HEK293 (cell line): ENCODE measurements at regions not wholly inside any gene's neighbourhood (a gene's known extent, or its start where the extent isn't known, plus 50 kb on each side); places are given as distances from the start of the nearest gene placed in this dataset.

ENCODE experiments used
- CTCF ChIA-PET: fragments of 350-600 bp; formaldehyde crosslinking; extraction: SDS; loops from one replicate; lab custom pipeline; 2021; ENCODE audit warnings: antibody characterized with exemption; lab: Yijun Ruan, JAX
- POLR2A ChIA-PET: fragments of 300-600 bp; formaldehyde crosslinking; extraction: SDS; loops from one replicate; lab custom pipeline; 2020; ENCODE audit warnings: antibody characterized with exemption, inconsistent platforms; lab: Yijun Ruan, JAX
- H3K27ac ChIP-seq: fragments of 200-500 bp; sonication (Bioruptor generic); 2 replicates; pipeline ENCODE4 v1.5.1; 2014; ENCODE audit warnings: low read depth, low read length, control low read depth, inconsistent platforms; ENCODE audit errors: extremely low read depth
- H3K36me3 ChIP-seq, 2 experiments: fragments of 200-500 bp in 1 of 2; sonication (Bioruptor generic) in 1 of 2; 1 replicate in 1 of 2; 2 replicates in 1 of 2; pipeline ENCODE4 v1.5.1; 2014 to 2017; ENCODE audit warnings: inconsistent platforms in 2 of 2, low read length in 2 of 2; ENCODE audit not compliant: control insufficient read depth in 2 of 2, insufficient read depth in 1 of 2
- H3K4me1 ChIP-seq: fragments of 200-500 bp; sonication (Bioruptor generic); 2 replicates; pipeline ENCODE4 v1.5.1; 2014; ENCODE audit warnings: mild to moderate bottlenecking, low read length, inconsistent platforms; ENCODE audit not compliant: control insufficient read depth, insufficient read depth
- H3K4me3 ChIP-seq: 2 replicates; pipeline ENCODE4 v1.5.1; 2011; ENCODE audit warnings: low read depth, mild to moderate bottlenecking, control low read depth, low read length, moderate library complexity
- H3K9me3 ChIP-seq: fragments of 200-500 bp; sonication (Bioruptor generic); 2 replicates; pipeline ENCODE4 v1.5.1; 2014; ENCODE audit warnings: low read depth, low read length, inconsistent platforms; ENCODE audit not compliant: control insufficient read depth, insufficient read depth
- BCL6B ChIP-seq: fragments of 450-650 bp; formaldehyde crosslinking; IDR thresholded peaks from 2 replicates; pipeline ENCODE4 v1.5.1; 2017; ENCODE audit warnings: missing biosample characterization, missing genetic modification characterization
- CTCF ChIP-seq: fragments of 450-650 bp; formaldehyde crosslinking; IDR thresholded peaks from 2 replicates; pipeline ENCODE4 v1.5.1; 2016; ENCODE audit warnings: missing biosample characterization, missing genetic modification characterization
- HOXC10 ChIP-seq: sonication (generic); formaldehyde crosslinking; IDR thresholded peaks from 2 replicates; pipeline ENCODE4 v1.8.1; 2023; ENCODE audit warnings: mild to moderate bottlenecking, missing genetic modification reagents
- HOXD13 ChIP-seq: sonication (generic); formaldehyde crosslinking; IDR thresholded peaks from 2 replicates; pipeline ENCODE4 v1.8.0; 2022; ENCODE audit warnings: missing genetic modification reagents, borderline replicate concordance
- IKZF3 ChIP-seq: fragments of 450-650 bp; IDR thresholded peaks from 2 replicates; pipeline ENCODE4 v1.5.0; 2018; ENCODE audit warnings: missing biosample characterization, mild to moderate bottlenecking, missing genetic modification characterization, moderate library complexity
- PRDM10 ChIP-seq: fragments of 450-650 bp; formaldehyde crosslinking; IDR thresholded peaks from 2 replicates; pipeline ENCODE4 v1.5.1; 2016; ENCODE audit warnings: missing biosample characterization, missing genetic modification characterization
- PRDM4 ChIP-seq: fragments of 450-650 bp; formaldehyde crosslinking; IDR thresholded peaks from 2 replicates; pipeline ENCODE4 v1.5.1; 2017; ENCODE audit warnings: missing biosample characterization, missing genetic modification characterization
- PRDM6 ChIP-seq: fragments of 450-650 bp; formaldehyde crosslinking; IDR thresholded peaks from 2 replicates; pipeline ENCODE4 v1.5.1; 2017; ENCODE audit warnings: missing biosample characterization, missing genetic modification characterization
- ZBTB48 ChIP-seq: fragments of 450-650 bp; formaldehyde crosslinking; IDR thresholded peaks from 2 replicates; pipeline ENCODE4 v1.5.1; 2016; ENCODE audit warnings: missing biosample characterization, missing genetic modification characterization
- ZNF114 ChIP-seq: fragments of 450-650 bp; formaldehyde crosslinking; IDR thresholded peaks from 2 replicates; pipeline ENCODE4 v1.5.0; 2017; ENCODE audit warnings: missing biosample characterization, missing genetic modification characterization
- ZNF169 ChIP-seq: fragments of 450-650 bp; formaldehyde crosslinking; IDR thresholded peaks from 2 replicates; pipeline ENCODE4 v1.5.1; 2016; ENCODE audit warnings: missing biosample characterization, missing genetic modification characterization
- ZNF221 ChIP-seq: fragments of 450-650 bp; formaldehyde crosslinking; IDR thresholded peaks from 2 replicates; pipeline ENCODE4 v1.5.1; 2017; ENCODE audit warnings: missing biosample characterization, missing genetic modification characterization, borderline replicate concordance
- ZNF266 ChIP-seq: fragments of 450-650 bp; formaldehyde crosslinking; IDR thresholded peaks from 2 replicates; pipeline ENCODE4 v1.5.1; 2016; ENCODE audit warnings: missing biosample characterization, missing genetic modification characterization, low read depth
- ZNF529 ChIP-seq: fragments of 450-650 bp; formaldehyde crosslinking; IDR thresholded peaks from 2 replicates; pipeline ENCODE4 v1.5.1; 2017; ENCODE audit warnings: missing genetic modification characterization, missing biosample characterization; ENCODE audit not compliant: insufficient replicate concordance
- ZNF580 ChIP-seq: fragments of 450-650 bp; formaldehyde crosslinking; IDR thresholded peaks from 2 replicates; pipeline ENCODE4 v1.5.1; 2016; ENCODE audit warnings: missing biosample characterization, missing genetic modification characterization
- ZNF585B ChIP-seq: fragments of 450-650 bp; formaldehyde crosslinking; IDR thresholded peaks from 2 replicates; pipeline ENCODE4 v1.5.1; 2016; ENCODE audit warnings: missing biosample characterization, missing genetic modification characterization
- ZNF639 ChIP-seq: fragments of 450-650 bp; formaldehyde crosslinking; IDR thresholded peaks from 2 replicates; pipeline ENCODE4 v1.5.1; 2016; ENCODE audit warnings: missing biosample characterization, missing genetic modification characterization

- ChIA-PET POLR2A (no interaction called here), CTCF (interaction anchor here (0.7 to 4.9 kb wide), 3 partner anchors 37 to 365 kb away, joined by 3 to 73 read pairs (median 8); no protein-coding TSS in a partner anchor)
- Histone ChIP-seq H3K36me3 (no peaks in the 10 kb centered on the region), H3K9me3 (no peaks in the 10 kb centered on the region), H3K4me1 (no peaks in the 10 kb centered on the region), H3K4me3 (no peak overlapping the region), H3K27ac (no peak overlapping the region)
- no peak for TF ChIP-seq ZNF114 (tag by site-specific recombination)
- no peak for TF ChIP-seq CTCF (tag by site-specific recombination)
- no peak for TF ChIP-seq ZNF529 (tag by site-specific recombination)
- no peak for TF ChIP-seq PRDM10
- no peak for TF ChIP-seq IKZF3 (tag by site-specific recombination)
- no peak for TF ChIP-seq ZNF585B
- TF ChIP-seq PRDM6 (tag by site-specific recombination): peak; percentile 12; the same call in 1 of the 2 replicates
- TF ChIP-seq ZNF169 (tag by site-specific recombination): no peak
- TF ChIP-seq ZNF221 (tag by site-specific recombination): no peak
- peak; percentile 78 for TF ChIP-seq ZBTB48 (tag by site-specific recombination)
- no peak for TF ChIP-seq HOXC10 (CRISPR knock-in tag)
- TF ChIP-seq HOXD13 (CRISPR knock-in tag): no peak
- no peak for TF ChIP-seq ZNF580 (tag by site-specific recombination)
These were observed 119.0 kb upstream of the MCHR2 start for GRCh38 chr6:100112855-100113508.

- ChIA-PET POLR2A (no interaction called here), CTCF (interaction anchor here (0.7 to 3.6 kb wide), 7 partner anchors 11 to 1916 kb away, joined by 3 to 28 read pairs (median 4); no protein-coding TSS in a partner anchor)
- no peak overlapping the region for H3K4me3 ChIP-seq
These were observed 112.0 kb upstream of the MCHR2 start for GRCh38 chr6:100105919-100106529.

More at GRCh38 chr6:100105919-100106529, 112.0 kb upstream of the MCHR2 start:
- Histone ChIP-seq H3K9me3 (no peaks in the 10 kb centered on the region), H3K4me1 (no peaks in the 10 kb centered on the region), H3K36me3 (no peaks in the 10 kb centered on the region), H3K27ac (no peak overlapping the region)
- TF ChIP-seq ZNF639 (no peak), ZNF266 (tag by site-specific recombination) (peak; percentile 99), PRDM4 (tag by site-specific recombination) (no peak), BCL6B (tag by site-specific recombination) (0 out of 2 replicates have a peak, but pooled peaks have one; percentile 43)
